A549 (cell line): ENCODE measurements at regions not wholly inside any gene's neighbourhood (a gene's known extent, or its start where the extent isn't known, plus 50 kb on each side); places are given as distances from the start of the nearest gene placed in this dataset.

Experiments used
- CTCF ChIP-seq: fragments of >200 bp; sonication (Bioruptor Twin); formaldehyde crosslinking; IDR thresholded peaks from 3 replicates; pipeline ENCODE4 v1.5.1; 2016
- ESRRA ChIP-seq: fragments of 150-350 bp; IDR thresholded peaks from 2 replicates; pipeline ENCODE4 v1.6.1; 2014; ENCODE audit warnings: mild to moderate bottlenecking, low read length, borderline replicate concordance
- MAZ ChIP-seq: fragments of 150-350 bp; IDR thresholded peaks from 2 replicates; pipeline ENCODE4 v1.6.1; 2014; ENCODE audit warnings: antibody characterized with exemption, low read depth, low read length, borderline replicate concordance
- POLR2A ChIP-seq: IDR thresholded peaks from 2 replicates; pipeline ENCODE4 v1.6.1; 2012; ENCODE audit warnings: mild to moderate bottlenecking, low read length
- TF ChIP-seq, protein P1 (sequence below): IDR thresholded peaks from 2 replicates; pipeline ENCODE4 v1.6.1; 2012
- TF ChIP-seq, protein P2 (sequence below): fragments of 450-650 bp; IDR thresholded peaks from 2 replicates; pipeline ENCODE4 v1.6.1; 2014; ENCODE audit warnings: antibody characterized with exemption

DNA sequence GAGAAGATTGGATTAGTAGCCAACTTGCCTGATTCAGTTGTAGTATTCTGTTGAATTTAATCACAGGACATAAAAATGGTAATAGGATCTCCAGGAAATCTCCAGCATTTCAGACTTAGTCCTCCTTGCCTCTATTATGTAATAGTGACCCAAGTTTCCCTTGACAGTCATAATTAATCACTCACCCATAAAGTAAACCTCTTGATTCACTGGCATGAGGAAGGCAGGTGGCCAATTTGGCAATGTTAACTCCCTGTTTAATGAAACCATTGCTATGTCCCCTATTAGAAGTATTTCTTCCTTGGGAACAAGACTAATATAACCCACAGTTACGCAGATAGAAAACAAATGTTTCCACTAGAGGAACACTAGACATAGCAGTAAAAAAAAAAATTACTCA is 604.8 kb upstream of the CXADR start:
- TF ChIP-seq POLR2A (no peak), ESRRA (no peak), MAZ (no peak), CTCF (no peak)
- TF ChIP-seq, protein P1, sequence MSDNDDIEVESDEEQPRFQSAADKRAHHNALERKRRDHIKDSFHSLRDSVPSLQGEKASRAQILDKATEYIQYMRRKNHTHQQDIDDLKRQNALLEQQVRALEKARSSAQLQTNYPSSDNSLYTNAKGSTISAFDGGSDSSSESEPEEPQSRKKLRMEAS: no peak
- TF ChIP-seq, protein P2, sequence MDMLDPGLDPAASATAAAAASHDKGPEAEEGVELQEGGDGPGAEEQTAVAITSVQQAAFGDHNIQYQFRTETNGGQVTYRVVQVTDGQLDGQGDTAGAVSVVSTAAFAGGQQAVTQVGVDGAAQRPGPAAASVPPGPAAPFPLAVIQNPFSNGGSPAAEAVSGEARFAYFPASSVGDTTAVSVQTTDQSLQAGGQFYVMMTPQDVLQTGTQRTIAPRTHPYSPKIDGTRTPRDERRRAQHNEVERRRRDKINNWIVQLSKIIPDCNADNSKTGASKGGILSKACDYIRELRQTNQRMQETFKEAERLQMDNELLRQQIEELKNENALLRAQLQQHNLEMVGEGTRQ: no peak
